ENCODE measurements at regions not wholly inside any gene's neighbourhood (a gene's known extent, or its start where the extent isn't known, plus 50 kb on each side); places are given as distances from the start of the nearest gene placed in this dataset.
A peak's percentile ranks its signal among the peaks of the same experiment; 100 is the strongest.
"Not testable (repeated sequence)": the region's sequence is repeated elsewhere in the genome, so short reads cannot be mapped to it uniquely, and the experiment has no call there.

DNA sequence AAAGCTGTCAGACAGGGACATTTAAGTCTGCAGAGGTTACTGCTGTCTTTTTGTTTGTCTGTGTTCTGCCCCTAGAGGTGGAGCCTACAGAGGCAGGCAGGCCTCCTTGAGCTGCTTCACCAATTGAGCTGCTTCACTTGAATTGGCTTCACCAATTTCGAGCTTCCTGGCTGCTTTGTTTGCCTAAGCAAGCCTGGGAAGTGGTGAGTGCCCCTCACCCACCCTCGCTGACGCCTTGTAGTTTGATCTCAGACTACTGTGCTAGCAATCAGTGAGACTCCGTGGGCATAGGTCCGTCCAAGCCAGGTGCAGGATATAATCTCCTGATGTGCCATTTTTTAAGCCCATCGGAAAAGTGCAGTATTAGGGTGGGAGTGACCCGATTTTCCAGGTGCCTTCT lies 179.7 kb downstream of the TRIM51G start:
- peak in 1 of 6 donors; percentile 6 for DNase-seq
- ATAC-seq; H3K36me3 ChIP-seq; H3K27me3 ChIP-seq; intact Hi-C loops (cut with DNase I); H3K9me3 ChIP-seq; FAIRE-seq; H3K4me1 ChIP-seq; H3K27ac ChIP-seq; H3K4me3 ChIP-seq: not testable (repeated sequence)
- WGBS, 2 donors, result 50 to 64% methylated on average over 7 of the region's 7 CpGs

Data from pancreas (tissue), 10 donors.